ENCODE measurements at regions not wholly inside any gene's neighbourhood (a gene's known extent, or its start where the extent isn't known, plus 50 kb on each side); places are given as distances from the start of the nearest gene placed in this dataset.

- no peak overlapping the region for H3K4me3 ChIP-seq
- H3K27me3 ChIP-seq (replicated peaks in 1 of 7) = no peaks in the 10 kb centered on the region
- peaks cover 0 to 8% (median 0%) of the 10 kb centered on the region in 8 donors for H3K9me3 ChIP-seq
- H3K27ac ChIP-seq = no peak overlapping the region
- TF ChIP-seq POLR2AphosphoS5 (IDR thresholded peaks at IDR 0.05) (no peak), CTCF (IDR thresholded peaks at IDR 0.05 in 8 of 11, conservative IDR thresholded peaks at IDR 0.05 in 3 of 11) (no peak), POLR2A (IDR thresholded peaks at IDR 0.05) (no peak)
- no peak for DNase-seq
- intact Hi-C loops (cut with DNase I; ENCODE audit: low total_unique reads) = no loop called here
- 82 to 95% (median 88%) methylated on average over 3 of the region's 3 CpGs for WGBS, 5 donors
- H3K36me3 ChIP-seq = no peaks in the 10 kb centered on the region
- H3K4me1 ChIP-seq = no peaks in the 10 kb centered on the region
Measured at GRCh38 chr3:35198857-35199256, 440.5 kb upstream of the ARPP21 start.

- H3K36me3 ChIP-seq = no peaks in the 10 kb centered on the region
- H3K9me3 ChIP-seq = peaks cover 0 to 8% (median 0%) of the 10 kb centered on the region in 8 donors
- H3K27ac ChIP-seq = no peak overlapping the region
- H3K4me3 ChIP-seq = no peak overlapping the region
- H3K27me3 ChIP-seq (replicated peaks in 1 of 7) = no peaks in the 10 kb centered on the region
- DNase-seq = no peak
- no peaks in the 10 kb centered on the region for H3K4me1 ChIP-seq
- intact Hi-C loops (cut with DNase I; ENCODE audit: low total_unique reads) = no loop called here
- TF ChIP-seq POLR2A (IDR thresholded peaks at IDR 0.05) (no peak), CTCF (IDR thresholded peaks at IDR 0.05 in 8 of 11, conservative IDR thresholded peaks at IDR 0.05 in 3 of 11) (no peak), POLR2AphosphoS5 (IDR thresholded peaks at IDR 0.05) (no peak)
Measured at GRCh38 chr3:35200056-35200455, 439.3 kb upstream of the ARPP21 start.

GRCh38 chr3:35201211-35201610 lies 438.1 kb upstream of the ARPP21 start:
- Histone ChIP-seq H3K4me3 (no peak overlapping the region), H3K27me3 (replicated peaks in 1 of 7) (no peaks in the 10 kb centered on the region), H3K36me3 (no peaks in the 10 kb centered on the region), H3K4me1 (no peaks in the 10 kb centered on the region), H3K27ac (no peak overlapping the region), H3K9me3 (peaks cover 0 to 8% (median 0%) of the 10 kb centered on the region in 8 donors)
- WGBS, 5 donors = 63 to 96% (median 80%) methylated on average over 2 of the region's 2 CpGs
- TF ChIP-seq CTCF (IDR thresholded peaks at IDR 0.05 in 8 of 11, conservative IDR thresholded peaks at IDR 0.05 in 3 of 11) (no peak), POLR2AphosphoS5 (IDR thresholded peaks at IDR 0.05) (no peak), POLR2A (IDR thresholded peaks at IDR 0.05) (no peak)
- intact Hi-C loops (cut with DNase I; ENCODE audit: low total_unique reads) = no loop called here
- DNase-seq = no peak

GRCh38 chr3:35215525-35216500 lies 423.5 kb upstream of the ARPP21 start:
- Histone ChIP-seq H3K27ac (no peak overlapping the region), H3K4me1 (no peaks in the 10 kb centered on the region), H3K27me3 (replicated peaks in 1 of 7) (no peaks in the 10 kb centered on the region), H3K4me3 (no peak overlapping the region), H3K36me3 (no peaks in the 10 kb centered on the region), H3K9me3 (peaks cover 0 to 11% (median 0%) of the 10 kb centered on the region in 8 donors)
- WGBS, 5 donors = 85 to 94% (median 90%) methylated on average over 23 to 31 of the region's 31 CpGs
- DNase-seq = peak; percentile 67
- intact Hi-C loops (cut with DNase I; ENCODE audit: low total_unique reads) = no loop called here
- TF ChIP-seq POLR2AphosphoS5 (IDR thresholded peaks at IDR 0.05) (no peak), CTCF (IDR thresholded peaks at IDR 0.05 in 8 of 11, conservative IDR thresholded peaks at IDR 0.05 in 3 of 11) (no peak), POLR2A (IDR thresholded peaks at IDR 0.05) (no peak)

All from spleen (tissue), 11 donors.